Retinal pigment epithelial cell (primary cell): ENCODE measurements at regions not wholly inside any gene's neighbourhood (a gene's known extent, or its start where the extent isn't known, plus 50 kb on each side); places are given as distances from the start of the nearest gene placed in this dataset.

Experiments
- DNase-seq: peaks from one replicate; pipeline ENCODE4 v3.0.0-alpha.2; 2010; ENCODE audit warnings: low read depth
- H3K4me3 ChIP-seq: 2 replicates; pipeline ENCODE4 v1.5.1; 2011; ENCODE audit warnings: mild to moderate bottlenecking, low read length, control low read depth, moderate library complexity
- CTCF ChIP-seq: conservative IDR thresholded peaks from 2 replicates; pipeline ENCODE4 v1.5.1; 2011; ENCODE audit warnings: low read depth, low read length, control low read depth, inconsistent platforms

GRCh38 chr18:41501848-41502247 lies 453.2 kb upstream of the PIK3C3 start:
- TF ChIP-seq CTCF, result no peak
- DNase-seq, result no peak

GRCh38 chr18:41499345-41499744 lies 455.7 kb upstream of the PIK3C3 start:
- no peak overlapping the region for H3K4me3 ChIP-seq
- TF ChIP-seq CTCF, result no peak
- DNase-seq, result no peak

More at GRCh38 chr18:41501848-41502247, 453.2 kb upstream of the PIK3C3 start:
- no peak overlapping the region for H3K4me3 ChIP-seq

- no peak for TF ChIP-seq CTCF
- DNase-seq, result no peak
- no peak overlapping the region for H3K4me3 ChIP-seq
These were observed 464.2 kb upstream of the PIK3C3 start for GRCh38 chr18:41490861-41491260.

GRCh38 chr18:41486575-41486974 lies 468.5 kb upstream of the PIK3C3 start:
- H3K4me3 ChIP-seq, result no peak overlapping the region
- TF ChIP-seq CTCF, result no peak
- no peak for DNase-seq

DNA sequence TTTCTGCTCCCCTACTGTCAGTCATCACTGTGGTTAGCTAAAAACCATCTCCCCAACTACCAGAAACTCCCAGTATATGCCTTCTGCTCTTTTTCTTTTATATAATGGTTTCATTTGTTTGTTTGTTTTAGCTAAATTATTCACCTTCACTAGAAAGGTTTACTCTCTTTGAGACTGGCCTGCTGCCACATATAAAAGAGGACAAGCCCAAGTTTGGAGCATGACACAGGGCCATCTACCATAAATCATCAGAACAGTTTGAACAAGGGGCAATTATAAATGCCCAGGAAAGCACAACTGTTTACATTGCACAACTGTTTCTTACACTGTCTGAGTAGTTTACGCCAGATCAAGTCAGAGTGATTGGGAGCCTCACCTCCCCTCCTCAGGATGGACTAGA lies 471.0 kb upstream of the PIK3C3 start:
- no peak for TF ChIP-seq CTCF
- DNase-seq, result no peak
- no peak overlapping the region for H3K4me3 ChIP-seq

DNA sequence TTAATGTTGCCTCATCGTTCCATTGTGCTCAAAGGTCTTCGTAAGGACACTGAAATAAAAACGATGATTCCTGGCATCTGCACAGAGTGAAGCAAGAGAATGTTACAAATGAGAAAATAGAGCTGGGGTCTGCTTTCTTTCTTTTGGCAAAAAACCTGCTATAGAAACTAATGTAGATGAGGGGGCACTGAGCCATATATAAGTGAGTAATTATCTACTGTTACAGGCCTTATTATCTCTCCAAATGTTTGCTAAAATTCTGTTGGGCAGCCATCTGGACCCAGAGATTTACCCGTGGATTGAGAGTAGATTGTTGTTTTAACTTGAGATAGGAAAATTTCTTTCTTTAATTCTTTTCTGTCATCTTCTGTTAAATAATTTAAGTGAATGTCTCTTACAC lies 472.5 kb upstream of the PIK3C3 start:
- DNase-seq, result no peak
- H3K4me3 ChIP-seq, result no peak overlapping the region
- no peak for TF ChIP-seq CTCF

GRCh38 chr18:41466436-41467160 lies 488.4 kb upstream of the PIK3C3 start:
- no peak for TF ChIP-seq CTCF
- H3K4me3 ChIP-seq, result no peak overlapping the region
- DNase-seq, result no peak
